GM18907 (cell line): ENCODE measurements at regions not wholly inside any gene's neighbourhood (a gene's known extent, or its start where the extent isn't known, plus 50 kb on each side); places are given as distances from the start of the nearest gene placed in this dataset.

Experiments used
- ATAC-seq: cut with Tn5 transposase; IDR thresholded peaks from one replicate; pipeline ENCODE4 v1.9.1; 2021; ENCODE audit warnings: mild to moderate bottlenecking, moderate library complexity; ENCODE audit not compliant: unreplicated experiment

GRCh38 chr20:48311956-48312355 lies 515.8 kb downstream of the PREX1 start:
- no peak for ATAC-seq

DNA sequence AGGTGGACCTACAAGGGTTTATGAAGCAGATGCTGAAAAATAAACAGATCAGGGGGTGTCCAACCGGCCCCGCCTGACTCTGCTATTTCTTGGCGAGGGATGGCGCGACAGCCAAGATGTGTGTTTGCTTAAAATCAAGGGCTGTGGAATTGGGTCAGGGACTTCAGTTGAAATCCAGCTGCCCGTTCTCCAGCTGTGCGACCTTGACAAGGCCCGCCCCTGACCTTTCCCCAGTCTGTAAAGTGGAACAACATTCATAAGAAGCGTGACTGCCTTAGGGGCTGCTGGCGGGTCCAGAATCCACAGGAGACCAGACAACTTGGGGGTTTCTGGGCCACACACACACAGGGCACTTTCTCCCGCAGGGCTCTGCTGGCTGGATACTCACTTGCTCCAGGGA lies 517.5 kb downstream of the PREX1 start:
- ATAC-seq = no peak

DNA sequence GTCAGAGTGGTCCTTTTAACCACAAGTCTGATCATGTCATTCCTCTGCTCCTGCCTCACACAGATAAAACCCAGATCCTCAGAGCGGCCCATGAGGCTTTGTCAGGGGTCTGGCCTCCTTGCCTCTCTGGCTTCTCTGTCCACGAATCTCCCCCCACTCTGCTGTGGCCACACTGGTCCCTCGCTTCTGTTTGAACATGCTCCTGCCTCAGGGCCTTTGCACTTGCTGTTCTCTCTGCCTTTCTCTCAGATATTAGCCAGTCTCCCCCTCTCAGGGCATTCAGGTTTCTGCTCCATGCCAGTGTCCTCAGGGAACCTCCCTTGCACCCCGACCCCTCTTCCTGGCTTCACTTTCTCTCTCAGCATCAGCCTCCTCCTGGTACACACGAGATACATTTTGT lies 518.5 kb downstream of the PREX1 start:
- ATAC-seq = no peak

DNA sequence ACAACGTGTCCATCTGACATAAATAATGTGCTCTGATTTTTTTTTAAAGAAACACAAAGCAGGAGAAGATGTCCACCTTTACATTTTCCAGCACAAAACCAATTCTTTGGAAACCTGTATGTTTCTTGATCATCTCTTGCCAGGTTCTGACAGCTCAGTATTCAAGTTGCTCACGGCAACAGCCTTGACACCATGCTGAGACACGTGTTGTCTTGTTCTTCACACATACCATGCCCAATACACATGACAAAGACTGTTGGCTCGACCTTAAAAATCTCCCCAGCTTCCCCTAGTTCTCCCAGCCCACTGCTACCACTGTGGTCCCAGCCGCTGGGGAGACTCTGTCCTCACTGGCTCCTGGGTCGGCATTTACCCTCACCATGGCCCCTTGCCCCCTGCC lies 518.9 kb downstream of the PREX1 start:
- no peak for ATAC-seq

- ATAC-seq = no peak
Measured at GRCh38 chr20:48308232-48308781, 519.5 kb downstream of the PREX1 start.

DNA sequence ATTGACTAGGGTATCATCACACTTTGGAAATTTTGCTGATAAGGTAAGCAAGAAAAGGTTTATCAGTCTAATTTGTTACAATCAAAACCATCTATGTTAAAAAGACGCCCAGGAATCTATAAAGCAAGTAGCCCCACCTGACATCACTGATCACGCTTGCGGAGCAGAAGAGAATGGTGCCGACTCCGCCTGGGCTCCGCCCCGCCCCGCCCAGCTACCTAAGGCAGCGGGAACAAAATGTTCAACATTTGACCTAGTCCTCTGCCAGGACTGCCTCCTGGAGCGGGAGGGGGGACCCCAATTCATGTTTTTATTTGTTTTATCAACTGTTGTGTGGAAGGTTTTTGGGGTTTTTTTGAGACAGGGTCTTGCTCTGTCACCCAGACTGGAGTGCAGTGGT lies 520.5 kb downstream of the PREX1 start:
- ATAC-seq = no peak

DNA sequence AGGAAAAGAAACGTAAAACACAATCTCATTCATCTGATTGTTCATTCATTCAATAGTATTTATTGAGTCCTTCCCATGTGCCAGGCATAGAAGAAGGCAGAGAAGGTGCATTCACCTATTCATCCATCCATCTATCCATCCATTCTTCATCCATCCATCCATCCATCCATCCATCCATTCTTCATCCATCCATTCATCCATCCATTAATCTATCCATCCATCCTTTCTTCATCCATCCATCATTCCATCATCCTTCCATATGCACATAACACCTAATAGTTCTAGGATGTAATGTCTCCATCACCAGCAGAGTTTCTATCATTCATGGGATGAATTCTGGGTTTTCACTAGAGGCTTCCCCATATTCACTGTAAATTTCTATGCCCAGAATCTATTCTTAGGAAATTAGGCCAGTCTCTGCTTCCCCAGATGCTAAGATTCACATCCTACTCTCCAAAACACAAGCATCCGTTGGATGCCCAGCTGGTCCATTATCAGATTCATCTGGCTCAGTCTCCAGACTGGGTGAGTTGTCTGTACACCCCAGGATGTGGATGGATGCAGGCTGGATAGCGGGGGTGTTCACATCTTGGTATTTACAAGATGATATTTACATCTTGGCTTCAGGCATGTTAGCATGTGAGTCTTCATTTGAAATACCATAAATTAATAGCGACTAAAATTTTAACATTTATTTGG lies 517.7 kb upstream of the SULF2 start:
- no peak for ATAC-seq

DNA sequence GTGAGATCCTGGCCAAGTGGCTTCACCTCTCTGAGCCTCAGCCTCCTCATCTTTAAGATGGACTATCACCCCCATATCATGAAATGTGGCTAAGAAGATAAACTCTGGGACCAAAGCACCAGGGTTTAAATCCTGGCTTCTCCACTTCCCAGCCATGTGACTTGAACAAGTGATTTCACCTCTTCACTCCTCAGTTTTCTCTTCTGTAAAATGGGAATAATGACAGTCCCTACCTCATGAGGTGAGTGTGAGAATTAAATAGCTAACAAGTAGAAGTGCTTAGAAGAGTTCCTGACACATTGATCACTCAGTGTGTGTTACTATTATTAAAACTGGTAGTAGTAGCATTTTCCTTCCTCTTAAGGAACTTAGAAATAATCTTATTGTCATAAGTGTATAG lies 516.9 kb upstream of the SULF2 start:
- ATAC-seq = no peak

DNA sequence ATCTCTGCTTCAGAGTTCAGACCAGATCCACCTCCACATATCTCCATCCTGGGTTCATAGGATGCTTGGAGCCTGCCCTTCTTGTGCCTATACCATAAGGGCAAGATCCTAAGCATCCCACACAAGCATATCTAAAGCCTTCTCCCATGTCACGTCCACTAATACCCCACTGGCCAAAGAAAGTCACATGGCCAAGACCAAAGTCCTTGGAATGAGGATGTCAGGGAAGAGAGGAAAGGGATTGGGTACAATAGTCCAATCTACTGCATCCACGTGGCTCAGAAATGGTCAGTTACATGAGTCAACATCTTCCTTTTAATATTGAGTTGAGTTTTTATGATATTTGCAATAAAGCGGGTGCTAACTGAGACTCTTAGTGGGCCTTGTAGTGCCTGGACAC lies 515.9 kb upstream of the SULF2 start:
- no peak for ATAC-seq

DNA sequence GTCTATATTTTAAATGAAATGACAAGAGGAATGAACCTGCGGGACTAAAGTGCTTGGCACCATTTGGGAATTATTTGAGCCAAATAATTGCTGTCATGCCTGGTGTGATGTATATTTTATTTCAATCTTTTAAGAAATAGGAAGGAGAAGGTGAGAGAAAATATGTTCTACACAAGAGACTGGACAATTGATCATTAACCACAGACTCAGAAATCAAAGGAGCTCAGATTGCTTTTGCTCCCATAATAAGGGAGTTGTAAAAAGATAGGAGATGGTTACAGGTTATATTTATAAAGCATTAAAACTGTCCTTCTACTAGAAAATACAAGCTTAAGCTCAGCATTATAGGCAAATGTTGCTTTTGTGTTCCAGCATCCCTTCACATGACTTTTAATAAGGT lies 515.2 kb upstream of the SULF2 start:
- ATAC-seq = no peak

DNA sequence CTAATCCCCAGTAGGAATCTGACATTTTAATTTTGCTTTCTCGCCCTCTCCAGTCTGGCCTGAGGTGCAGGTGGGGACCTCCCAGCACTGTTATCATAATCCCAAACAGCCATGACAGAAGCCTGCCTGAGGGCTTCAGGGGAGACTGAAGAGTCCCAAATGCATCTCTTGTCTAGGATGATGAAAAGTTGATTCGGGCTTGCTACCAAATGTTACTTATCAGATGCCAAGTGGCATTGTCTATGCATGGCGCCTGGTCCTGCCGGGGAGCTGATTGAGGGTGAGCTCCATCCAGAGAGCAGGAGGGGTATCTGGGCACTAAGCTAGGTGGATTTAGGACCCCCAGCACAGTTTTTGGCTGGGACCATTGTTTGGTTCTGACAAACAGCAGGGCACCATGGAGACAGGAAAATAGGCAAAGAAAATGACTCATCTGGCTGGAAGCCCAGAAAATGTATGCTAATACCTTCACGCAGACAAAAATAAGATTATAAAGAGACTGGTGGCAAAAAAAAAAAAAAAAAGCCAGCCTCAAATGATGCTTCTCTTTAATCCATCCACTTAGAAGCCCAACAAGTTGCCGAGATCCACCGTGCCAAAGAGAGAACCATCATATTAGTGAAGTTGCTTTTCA lies 513.7 kb upstream of the SULF2 start:
- no peak for ATAC-seq

DNA sequence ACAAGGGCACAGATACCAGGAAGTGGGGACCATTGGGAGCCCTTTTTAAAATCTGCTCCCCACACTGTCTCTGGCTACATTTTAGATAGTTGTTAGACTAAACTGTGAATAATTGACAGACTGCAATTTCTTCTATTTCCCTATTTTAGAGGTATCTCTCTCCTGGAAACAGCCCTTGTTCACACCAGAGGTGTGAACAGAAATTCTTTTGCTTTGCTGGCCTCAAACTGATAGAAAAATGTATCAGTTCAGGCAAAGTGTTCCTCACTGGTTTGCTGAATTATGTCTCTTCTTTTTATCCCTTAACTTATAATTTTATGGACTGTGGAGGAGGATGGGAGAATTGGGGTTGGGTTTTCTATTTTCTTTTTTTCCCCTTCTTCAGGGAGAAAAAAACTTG lies 513.2 kb upstream of the SULF2 start:
- no peak for ATAC-seq

GRCh38 chr20:48295966-48296421 lies 510.7 kb upstream of the SULF2 start:
- no peak for ATAC-seq

GRCh38 chr20:48295445-48295903 lies 510.2 kb upstream of the SULF2 start:
- ATAC-seq = no peak

DNA sequence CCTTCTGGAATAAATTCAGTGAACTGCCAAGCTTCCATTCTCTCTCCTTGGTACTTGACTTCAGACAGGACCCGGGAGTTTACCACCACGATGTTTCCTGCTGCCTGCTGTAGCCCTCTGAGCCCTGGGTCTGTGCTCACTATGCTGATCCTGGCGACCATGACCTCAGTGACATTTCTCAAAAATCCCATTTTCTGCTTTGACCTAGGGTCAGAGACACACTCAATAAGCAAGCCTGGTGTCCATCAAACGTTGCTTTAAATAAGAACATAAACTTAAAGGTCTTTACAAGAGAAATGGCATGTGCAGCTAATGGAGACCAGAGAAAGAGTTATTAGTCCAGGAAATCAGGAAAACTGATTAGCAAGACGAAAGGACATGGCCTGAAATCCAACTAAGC lies 509.7 kb upstream of the SULF2 start:
- ATAC-seq = no peak

- ATAC-seq = no peak
Measured at GRCh38 chr20:48294196-48294595, 508.9 kb upstream of the SULF2 start.

GRCh38 chr20:48293671-48294070 lies 508.4 kb upstream of the SULF2 start:
- ATAC-seq = no peak

- no peak for ATAC-seq
Measured at GRCh38 chr20:48292806-48293205, 507.5 kb upstream of the SULF2 start.

DNA sequence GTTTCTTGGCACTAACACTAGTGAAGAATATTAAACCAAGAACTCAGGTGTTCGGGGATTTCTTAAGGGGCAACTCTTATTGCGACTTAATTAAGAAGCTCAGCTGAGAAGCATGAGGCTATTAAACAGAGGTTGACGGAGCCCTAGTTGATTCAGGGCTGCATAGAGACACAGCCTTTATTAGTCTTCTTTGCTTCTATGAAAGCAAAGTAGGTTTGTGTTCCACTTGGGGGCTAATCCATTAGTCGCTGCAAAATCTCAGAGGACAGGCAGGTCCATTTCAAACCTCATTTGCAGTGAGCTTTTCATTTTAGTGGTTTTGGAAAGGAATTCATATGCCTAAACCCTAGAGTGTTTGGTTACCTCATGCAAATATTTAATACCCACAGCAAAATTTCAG lies 506.6 kb upstream of the SULF2 start:
- ATAC-seq = no peak

- ATAC-seq = no peak
Measured at GRCh38 chr20:48288930-48289507, 503.7 kb upstream of the SULF2 start.

DNA sequence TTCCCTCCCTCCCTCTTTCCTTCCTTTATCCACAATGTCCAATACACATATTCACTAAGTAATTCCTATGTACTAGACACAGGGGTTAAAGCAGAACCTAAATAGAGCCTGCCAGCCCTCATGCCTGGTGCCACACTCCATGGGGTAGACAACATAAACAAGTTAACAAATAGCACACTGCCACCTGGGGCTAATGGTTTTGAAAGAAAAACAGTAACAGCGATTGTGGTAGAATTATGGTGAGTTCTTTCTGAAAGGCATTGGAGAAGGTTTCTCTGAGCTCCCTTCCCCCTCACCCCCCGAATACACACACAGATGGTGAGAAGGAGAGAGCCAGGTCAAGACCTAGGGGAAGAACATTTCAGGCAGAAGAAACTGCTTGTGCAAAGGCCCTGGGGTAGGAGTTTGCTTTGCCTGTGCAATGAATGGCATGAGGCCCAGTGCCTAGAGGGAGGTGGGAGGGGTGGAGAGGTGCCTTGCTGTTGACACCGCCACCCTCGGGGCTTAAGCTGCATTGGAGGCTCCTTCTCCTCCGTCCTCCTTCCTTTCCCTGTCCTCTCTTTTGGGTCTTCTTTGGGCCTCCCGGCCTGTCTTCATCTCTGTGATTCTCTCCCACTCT lies 502.4 kb upstream of the SULF2 start:
- ATAC-seq = no peak
